ENCODE measurements at regions not wholly inside any gene's neighbourhood (a gene's known extent, or its start where the extent isn't known, plus 50 kb on each side); places are given as distances from the start of the nearest gene placed in this dataset.
"Not testable (repeated sequence)": the region's sequence is repeated elsewhere in the genome, so short reads cannot be mapped to it uniquely, and the experiment has no call there.

- H3K36me3 ChIP-seq; H3K27ac ChIP-seq (replicated peaks); intact Hi-C loops (cut with micrococcal nuclease); H3K27me3 ChIP-seq (ENCODE audit: low read depth); H3K9me3 ChIP-seq (replicated peaks); H3K4me1 ChIP-seq: not testable (repeated sequence)
- peak overlapping the region; percentile 53 for H3K4me3 ChIP-seq
- DNase-seq: peak; percentile 8
These were observed 1834.2 kb downstream of the FOXD4L5 start for GRCh38 chr9:63450836-63451235.

GRCh38 chr9:63425123-63425522 lies 1859.9 kb downstream of the FOXD4L5 start:
- H3K4me1 ChIP-seq; H3K27ac ChIP-seq (replicated peaks); H3K4me3 ChIP-seq; H3K27me3 ChIP-seq (ENCODE audit: low read depth); H3K9me3 ChIP-seq (replicated peaks); H3K36me3 ChIP-seq; DNase-seq; intact Hi-C loops (cut with micrococcal nuclease): not testable (repeated sequence)

- H3K36me3 ChIP-seq; H3K27ac ChIP-seq (replicated peaks); H3K4me3 ChIP-seq; DNase-seq; intact Hi-C loops (cut with micrococcal nuclease); H3K4me1 ChIP-seq; H3K27me3 ChIP-seq (ENCODE audit: low read depth); H3K9me3 ChIP-seq (replicated peaks): not testable (repeated sequence)
These were observed 1894.1 kb downstream of the FOXD4L5 start for GRCh38 chr9:63390897-63391296.

GRCh38 chr9:63385479-63385878 lies 1899.5 kb downstream of the FOXD4L5 start:
- DNase-seq; H3K4me1 ChIP-seq; H3K27me3 ChIP-seq (ENCODE audit: low read depth); H3K27ac ChIP-seq (replicated peaks); H3K9me3 ChIP-seq (replicated peaks); intact Hi-C loops (cut with micrococcal nuclease); H3K36me3 ChIP-seq: not testable (repeated sequence)
- peak overlapping the region; percentile 38 for H3K4me3 ChIP-seq

- intact Hi-C loops (cut with micrococcal nuclease); H3K9me3 ChIP-seq (replicated peaks); H3K36me3 ChIP-seq; DNase-seq; H3K27me3 ChIP-seq (ENCODE audit: low read depth); H3K27ac ChIP-seq (replicated peaks); H3K4me1 ChIP-seq; H3K4me3 ChIP-seq: not testable (repeated sequence)
These were observed 1905.1 kb downstream of the FOXD4L5 start for GRCh38 chr9:63379864-63380263.

- H3K9me3 ChIP-seq (replicated peaks); H3K4me1 ChIP-seq; H3K27me3 ChIP-seq (ENCODE audit: low read depth); H3K36me3 ChIP-seq; DNase-seq; intact Hi-C loops (cut with micrococcal nuclease); H3K4me3 ChIP-seq: not testable (repeated sequence)
- H3K27ac ChIP-seq (replicated peaks): peak overlapping the region; percentile 65
These were observed 1930.8 kb downstream of the FOXD4L5 start for GRCh38 chr9:63354219-63354618.

GRCh38 chr9:63347347-63347746 lies 1937.7 kb downstream of the FOXD4L5 start:
- H3K4me3 ChIP-seq; H3K27me3 ChIP-seq (ENCODE audit: low read depth); H3K36me3 ChIP-seq; intact Hi-C loops (cut with micrococcal nuclease); H3K9me3 ChIP-seq (replicated peaks); H3K4me1 ChIP-seq; DNase-seq: not testable (repeated sequence)
- H3K27ac ChIP-seq (replicated peaks): peak overlapping the region; percentile 74

GRCh38 chr9:63346310-63347048 lies 1938.5 kb downstream of the FOXD4L5 start:
- H3K9me3 ChIP-seq (replicated peaks); H3K36me3 ChIP-seq; H3K4me1 ChIP-seq; H3K27me3 ChIP-seq (ENCODE audit: low read depth); intact Hi-C loops (cut with micrococcal nuclease); H3K4me3 ChIP-seq: not testable (repeated sequence)
- peak overlapping the region; percentile 86 for H3K27ac ChIP-seq (replicated peaks)
- peak; percentile 55 for DNase-seq

- H3K36me3 ChIP-seq; H3K4me1 ChIP-seq; H3K27me3 ChIP-seq (ENCODE audit: low read depth); H3K9me3 ChIP-seq (replicated peaks); H3K4me3 ChIP-seq; DNase-seq; intact Hi-C loops (cut with micrococcal nuclease): not testable (repeated sequence)
- peak overlapping the region; percentile 64 for H3K27ac ChIP-seq (replicated peaks)
These were observed 1940.6 kb downstream of the FOXD4L5 start for GRCh38 chr9:63344408-63344807.

- DNase-seq; H3K27ac ChIP-seq (replicated peaks); H3K4me3 ChIP-seq; H3K27me3 ChIP-seq (ENCODE audit: low read depth); H3K36me3 ChIP-seq; intact Hi-C loops (cut with micrococcal nuclease); H3K9me3 ChIP-seq (replicated peaks): not testable (repeated sequence)
- peaks cover 12% of the 10 kb centered on the region for H3K4me1 ChIP-seq
These were observed 1942.5 kb downstream of the FOXD4L5 start for GRCh38 chr9:63342528-63342927.

- H3K9me3 ChIP-seq (replicated peaks); H3K27me3 ChIP-seq (ENCODE audit: low read depth); H3K4me1 ChIP-seq; H3K36me3 ChIP-seq; intact Hi-C loops (cut with micrococcal nuclease); DNase-seq; H3K4me3 ChIP-seq: not testable (repeated sequence)
- H3K27ac ChIP-seq (replicated peaks): peak overlapping the region; percentile 91
These were observed 1947.0 kb downstream of the FOXD4L5 start for GRCh38 chr9:63337899-63338604.

GRCh38 chr9:63335286-63335685 lies 1949.7 kb downstream of the FOXD4L5 start:
- H3K9me3 ChIP-seq (replicated peaks); H3K4me1 ChIP-seq; H3K4me3 ChIP-seq; H3K27me3 ChIP-seq (ENCODE audit: low read depth); intact Hi-C loops (cut with micrococcal nuclease); DNase-seq; H3K36me3 ChIP-seq: not testable (repeated sequence)
- H3K27ac ChIP-seq (replicated peaks): peak overlapping the region; percentile 58

GRCh38 chr9:63334187-63334586 lies 1950.8 kb downstream of the FOXD4L5 start:
- H3K4me1 ChIP-seq; intact Hi-C loops (cut with micrococcal nuclease); H3K9me3 ChIP-seq (replicated peaks); H3K27me3 ChIP-seq (ENCODE audit: low read depth); H3K36me3 ChIP-seq: not testable (repeated sequence)
- DNase-seq: peak; percentile 60
- Histone ChIP-seq H3K27ac (replicated peaks) (peak overlapping the region; percentile 70), H3K4me3 (peak overlapping the region; percentile 41)

GRCh38 chr9:63333083-63333482 lies 1951.9 kb downstream of the FOXD4L5 start:
- H3K27me3 ChIP-seq (ENCODE audit: low read depth); intact Hi-C loops (cut with micrococcal nuclease); H3K4me1 ChIP-seq; H3K36me3 ChIP-seq; H3K9me3 ChIP-seq (replicated peaks): not testable (repeated sequence)
- Histone ChIP-seq H3K27ac (replicated peaks) (peak overlapping the region; percentile 52), H3K4me3 (peak overlapping the region; percentile 52)
- DNase-seq: peak; percentile 35

All from left ventricle myocardium inferior (tissue), 1 donor.